ENCODE measurements at regions not wholly inside any gene's neighbourhood (a gene's known extent, or its start where the extent isn't known, plus 50 kb on each side); places are given as distances from the start of the nearest gene placed in this dataset.

DNA sequence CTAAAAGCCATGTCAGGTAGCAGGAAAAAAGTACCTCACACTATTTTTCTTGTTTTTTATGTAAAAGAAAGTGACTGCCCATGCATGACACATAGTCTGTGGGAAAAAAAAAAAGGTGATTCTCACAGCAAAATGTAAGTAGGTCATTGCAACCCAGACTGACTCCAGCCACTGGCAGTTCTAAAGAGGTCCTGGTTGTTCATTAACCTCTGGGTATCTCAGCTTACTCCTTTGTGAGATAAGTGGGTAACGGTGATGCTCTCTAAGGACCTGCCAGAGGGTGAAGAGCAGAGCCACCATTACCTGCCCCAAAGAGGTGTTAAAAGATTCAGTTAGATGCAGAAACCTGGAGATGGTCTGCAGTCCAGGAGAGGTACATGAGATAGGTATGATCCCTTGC, 531.9 kb downstream of the GRIN2A start:
- TF ChIP-seq ISL1 (CRISPR knock-in tag; IDR thresholded peaks at IDR 0.05) (no peak), ARNTL (CRISPR knock-in tag; IDR thresholded peaks at IDR 0.05; ENCODE audit: borderline replicate concordance, low read depth) (no peak)
- TF ChIP-seq, protein P1, sequence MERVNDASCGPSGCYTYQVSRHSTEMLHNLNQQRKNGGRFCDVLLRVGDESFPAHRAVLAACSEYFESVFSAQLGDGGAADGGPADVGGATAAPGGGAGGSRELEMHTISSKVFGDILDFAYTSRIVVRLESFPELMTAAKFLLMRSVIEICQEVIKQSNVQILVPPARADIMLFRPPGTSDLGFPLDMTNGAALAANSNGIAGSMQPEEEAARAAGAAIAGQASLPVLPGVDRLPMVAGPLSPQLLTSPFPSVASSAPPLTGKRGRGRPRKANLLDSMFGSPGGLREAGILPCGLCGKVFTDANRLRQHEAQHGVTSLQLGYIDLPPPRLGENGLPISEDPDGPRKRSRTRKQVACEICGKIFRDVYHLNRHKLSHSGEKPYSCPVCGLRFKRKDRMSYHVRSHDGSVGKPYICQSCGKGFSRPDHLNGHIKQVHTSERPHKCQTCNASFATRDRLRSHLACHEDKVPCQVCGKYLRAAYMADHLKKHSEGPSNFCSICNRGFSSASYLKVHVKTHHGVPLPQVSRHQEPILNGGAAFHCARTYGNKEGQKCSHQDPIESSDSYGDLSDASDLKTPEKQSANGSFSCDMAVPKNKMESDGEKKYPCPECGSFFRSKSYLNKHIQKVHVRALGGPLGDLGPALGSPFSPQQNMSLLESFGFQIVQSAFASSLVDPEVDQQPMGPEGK (CRISPR knock-in tag; IDR thresholded peaks at IDR 0.05; ENCODE audit: borderline replicate concordance) = no peak
- TF ChIP-seq, protein P2, sequence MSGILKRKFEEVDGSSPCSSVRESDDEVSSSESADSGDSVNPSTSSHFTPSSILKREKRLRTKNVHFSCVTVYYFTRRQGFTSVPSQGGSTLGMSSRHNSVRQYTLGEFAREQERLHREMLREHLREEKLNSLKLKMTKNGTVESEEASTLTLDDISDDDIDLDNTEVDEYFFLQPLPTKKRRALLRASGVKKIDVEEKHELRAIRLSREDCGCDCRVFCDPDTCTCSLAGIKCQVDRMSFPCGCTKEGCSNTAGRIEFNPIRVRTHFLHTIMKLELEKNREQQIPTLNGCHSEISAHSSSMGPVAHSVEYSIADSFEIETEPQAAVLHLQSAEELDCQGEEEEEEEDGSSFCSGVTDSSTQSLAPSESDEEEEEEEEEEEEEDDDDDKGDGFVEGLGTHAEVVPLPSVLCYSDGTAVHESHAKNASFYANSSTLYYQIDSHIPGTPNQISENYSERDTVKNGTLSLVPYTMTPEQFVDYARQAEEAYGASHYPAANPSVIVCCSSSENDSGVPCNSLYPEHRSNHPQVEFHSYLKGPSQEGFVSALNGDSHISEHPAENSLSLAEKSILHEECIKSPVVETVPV (CRISPR knock-in tag; IDR thresholded peaks at IDR 0.05) = no peak

Data from SK-N-SH treated with all-trans-retinoic acid at 6 μM for 48 hours (cell line).